AML-193 (cell line): ENCODE measurements at regions not wholly inside any gene's neighbourhood (a gene's known extent, or its start where the extent isn't known, plus 50 kb on each side); places are given as distances from the start of the nearest gene placed in this dataset.

Experiments used
- DNase-seq, 2 experiments: peaks; one replicate each; lab custom pipeline; 2025; lab: John Stamatoyannopoulos, UW

DNA sequence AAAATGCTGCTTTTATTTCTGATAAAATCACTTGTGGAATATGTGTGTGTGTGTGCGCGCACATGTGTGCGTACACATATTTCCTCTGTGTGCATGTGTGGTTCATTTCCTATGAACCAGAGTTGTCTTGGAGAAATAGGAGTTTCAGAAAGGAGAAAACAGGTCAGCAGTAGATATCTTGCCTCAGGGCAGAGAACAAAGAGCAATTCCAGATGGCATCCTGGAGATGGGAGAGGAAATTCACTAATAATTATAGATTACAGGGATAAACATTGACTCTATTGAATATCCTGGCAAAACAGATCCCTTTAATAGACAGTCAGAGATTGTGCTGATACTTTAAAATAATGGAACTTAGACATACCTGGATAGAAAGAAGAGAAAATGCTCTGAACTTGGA lies 298.0 kb downstream of the TRIB2 start:
- DNase-seq, result no peak

DNA sequence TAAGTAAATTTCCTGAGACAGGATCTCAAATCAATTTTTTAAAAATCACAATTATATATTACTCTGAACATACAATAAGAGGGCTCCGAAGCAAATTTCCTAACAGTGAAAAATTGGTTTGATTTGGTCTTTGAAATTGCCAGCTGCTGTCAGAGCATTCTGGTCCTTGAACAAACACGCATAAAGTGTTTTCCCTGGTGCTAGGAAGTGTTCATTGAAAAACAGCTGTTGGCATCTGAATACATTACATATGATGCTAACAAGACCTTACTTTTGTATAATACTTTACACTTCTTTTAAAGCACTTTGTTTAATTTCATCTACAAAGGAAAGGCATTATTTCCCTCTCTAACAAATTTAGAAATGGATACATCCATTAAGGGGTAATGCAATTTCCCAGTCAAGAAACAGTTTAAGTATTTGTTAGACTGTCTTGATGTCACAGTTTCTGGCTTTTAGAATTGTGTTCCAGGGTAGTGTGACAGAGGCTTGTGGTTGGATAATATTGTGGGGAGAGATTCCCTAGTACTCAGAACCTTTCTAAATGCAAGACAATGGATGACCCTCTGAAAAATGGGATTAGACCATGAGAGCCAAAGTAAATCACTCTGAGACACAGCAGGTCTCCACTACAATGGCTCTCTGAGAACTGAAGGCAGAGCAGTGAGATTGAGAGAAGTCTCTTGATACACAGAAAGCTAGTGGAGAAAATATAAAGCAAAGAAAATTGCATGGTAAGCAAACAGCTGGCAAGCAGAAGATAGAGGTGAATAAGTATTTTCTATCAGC lies 299.0 kb downstream of the TRIB2 start:
- no peak for DNase-seq

DNA sequence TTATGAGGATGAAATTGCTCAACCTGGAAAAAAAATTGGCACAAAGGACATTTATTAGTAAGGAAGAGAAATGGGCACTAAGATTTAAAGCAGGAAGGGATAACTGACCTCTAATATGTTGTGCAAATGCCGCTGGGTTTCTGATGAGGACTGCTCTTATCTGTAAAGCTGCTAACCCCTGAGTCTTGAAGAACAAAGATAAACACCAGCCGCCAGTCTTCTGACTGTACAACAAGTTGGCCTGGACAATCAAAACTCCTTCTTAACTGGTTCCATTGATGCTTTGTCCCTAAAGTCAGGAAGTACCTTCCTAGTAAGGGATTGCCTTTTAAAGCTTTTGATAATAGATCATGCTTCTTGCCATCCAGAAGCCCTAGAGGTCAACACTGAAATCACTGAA lies 301.8 kb downstream of the TRIB2 start:
- no peak for DNase-seq

DNA sequence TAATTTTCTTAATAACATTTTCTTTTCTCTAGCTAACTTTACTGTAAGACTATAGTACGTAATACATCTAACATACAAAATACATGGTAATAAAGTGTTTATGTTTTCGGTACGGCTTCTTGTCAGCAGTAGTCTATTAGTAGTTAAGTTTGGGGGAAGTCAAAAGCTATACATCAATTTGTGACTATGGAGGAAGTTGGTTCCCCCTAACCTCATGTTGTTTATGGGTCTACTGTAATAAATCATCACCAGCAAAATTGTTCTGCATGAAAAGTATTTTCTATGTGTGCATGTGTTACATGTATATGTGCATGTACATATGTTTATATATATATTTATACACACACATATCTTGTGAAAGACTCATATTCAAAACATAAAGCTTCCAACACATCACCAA lies 303.0 kb downstream of the TRIB2 start:
- DNase-seq, result no peak

DNA sequence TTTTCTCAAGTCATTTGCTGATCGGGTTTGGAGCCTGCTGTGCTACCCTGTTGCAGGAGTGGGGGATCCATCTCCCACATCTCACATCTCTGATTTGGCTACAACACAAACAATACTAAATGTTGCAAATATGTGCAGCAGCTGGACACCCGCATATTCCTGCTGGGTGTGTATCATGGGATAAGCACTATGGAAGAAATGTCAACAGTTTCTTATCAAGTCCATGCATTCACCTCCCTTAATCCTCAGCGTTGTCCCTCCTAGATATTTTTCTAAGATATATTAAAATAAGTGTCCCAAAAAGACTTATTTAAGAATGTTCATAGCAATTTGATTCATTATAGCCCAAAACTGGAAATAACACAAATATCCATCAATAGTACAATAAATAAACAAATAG lies 303.7 kb downstream of the TRIB2 start:
- no peak for DNase-seq

DNA sequence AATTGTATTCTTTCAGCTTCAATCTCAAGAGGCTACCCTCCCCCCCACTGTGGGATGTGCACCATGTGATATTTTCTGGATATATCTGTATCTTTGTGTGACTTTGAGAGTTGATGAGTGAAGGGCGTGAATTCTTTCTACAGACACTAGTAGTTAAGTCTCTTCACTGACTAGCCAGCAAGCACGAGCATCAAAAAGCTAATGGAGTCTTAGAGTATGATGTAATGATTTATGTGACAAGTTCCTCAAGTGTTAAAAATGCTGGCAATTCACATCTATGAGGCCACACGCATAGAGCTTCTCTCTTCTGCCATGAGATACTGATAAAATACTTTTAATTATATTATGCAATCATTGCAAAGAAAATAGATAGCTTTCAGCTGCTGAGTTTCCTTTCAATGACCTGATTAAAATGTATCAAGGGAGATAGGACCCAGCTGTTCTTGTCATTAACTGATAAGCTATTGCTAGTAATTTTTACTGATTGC lies 304.8 kb downstream of the TRIB2 start:
- DNase-seq, result no peak

DNA sequence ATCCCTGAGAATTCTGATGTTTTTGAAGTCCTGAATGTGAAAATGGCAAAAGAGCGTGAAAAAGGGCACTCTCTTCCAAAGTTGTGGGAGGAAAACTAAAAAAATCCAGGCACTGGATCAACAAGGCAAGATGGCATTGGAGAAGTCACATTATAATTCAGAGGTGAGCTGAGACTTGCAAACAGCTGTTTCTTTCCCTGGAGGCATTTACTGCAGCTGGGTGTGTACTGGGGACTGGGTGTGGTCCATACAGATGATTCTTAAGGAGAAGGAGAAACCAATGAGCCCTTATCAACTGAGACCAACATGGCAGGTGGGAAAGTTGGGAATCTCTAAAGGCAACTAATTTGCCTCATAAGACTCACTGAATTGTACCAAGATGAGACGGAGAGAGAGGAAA lies 313.9 kb downstream of the TRIB2 start:
- DNase-seq, result no peak

DNA sequence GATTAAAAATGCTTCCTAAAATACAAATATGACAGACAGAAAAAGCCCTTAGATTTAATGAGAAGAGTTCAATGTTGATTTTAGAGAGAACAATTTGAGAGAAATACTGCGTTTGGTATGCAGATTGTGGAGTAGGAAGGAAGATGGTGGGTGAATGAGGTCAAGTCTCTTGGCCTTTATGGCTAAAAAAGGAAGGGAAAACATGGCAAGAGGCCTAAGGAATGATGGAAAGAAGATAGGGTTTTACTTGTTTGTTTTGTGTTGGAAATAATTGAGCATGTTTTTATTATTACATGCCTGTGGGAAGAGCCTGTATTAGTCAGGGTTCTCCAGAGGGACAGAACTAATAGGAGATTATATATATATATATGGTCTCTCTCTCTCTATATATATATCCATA lies 318.1 kb downstream of the TRIB2 start:
- DNase-seq, result no peak

DNA sequence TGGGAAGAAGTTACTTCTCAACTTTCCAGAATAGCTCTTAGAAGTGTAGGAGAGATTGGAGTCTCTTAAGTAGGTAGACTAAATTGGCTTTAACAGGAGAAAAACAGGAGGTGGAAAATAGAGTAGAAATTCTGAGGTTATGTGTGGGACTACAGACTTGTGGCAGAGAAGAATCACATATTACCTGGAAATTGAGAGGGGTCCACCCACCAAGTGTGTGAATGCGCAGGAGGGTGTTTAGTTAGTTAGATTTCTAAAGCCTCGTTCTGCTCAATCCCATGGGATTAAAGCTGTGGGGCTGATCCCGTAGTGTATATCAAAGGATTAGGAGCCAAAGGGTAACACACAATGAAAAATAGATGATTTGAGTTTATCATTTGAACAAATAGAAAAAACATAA lies 319.1 kb downstream of the TRIB2 start:
- DNase-seq, result no peak

DNA sequence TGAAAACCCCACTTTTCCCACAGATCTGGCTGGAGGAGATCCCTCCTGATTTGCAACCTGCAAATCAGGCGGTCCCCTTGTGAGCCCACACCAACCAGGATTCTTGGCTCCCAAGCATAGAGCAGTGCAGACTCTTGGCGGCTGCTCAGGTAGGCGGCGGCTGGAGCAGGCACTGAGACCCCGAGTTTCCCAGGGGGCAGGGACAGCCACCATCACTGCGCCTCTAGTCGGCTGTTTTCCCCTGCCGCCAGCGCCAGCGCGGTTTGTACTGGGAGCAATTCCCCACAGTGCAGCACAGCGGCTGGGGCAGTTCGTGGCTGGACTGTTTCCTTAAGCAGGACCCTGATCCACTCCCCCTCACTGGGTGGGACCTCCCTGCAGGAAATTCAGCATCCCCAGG lies 323.3 kb downstream of the TRIB2 start:
- DNase-seq, result no peak

DNA sequence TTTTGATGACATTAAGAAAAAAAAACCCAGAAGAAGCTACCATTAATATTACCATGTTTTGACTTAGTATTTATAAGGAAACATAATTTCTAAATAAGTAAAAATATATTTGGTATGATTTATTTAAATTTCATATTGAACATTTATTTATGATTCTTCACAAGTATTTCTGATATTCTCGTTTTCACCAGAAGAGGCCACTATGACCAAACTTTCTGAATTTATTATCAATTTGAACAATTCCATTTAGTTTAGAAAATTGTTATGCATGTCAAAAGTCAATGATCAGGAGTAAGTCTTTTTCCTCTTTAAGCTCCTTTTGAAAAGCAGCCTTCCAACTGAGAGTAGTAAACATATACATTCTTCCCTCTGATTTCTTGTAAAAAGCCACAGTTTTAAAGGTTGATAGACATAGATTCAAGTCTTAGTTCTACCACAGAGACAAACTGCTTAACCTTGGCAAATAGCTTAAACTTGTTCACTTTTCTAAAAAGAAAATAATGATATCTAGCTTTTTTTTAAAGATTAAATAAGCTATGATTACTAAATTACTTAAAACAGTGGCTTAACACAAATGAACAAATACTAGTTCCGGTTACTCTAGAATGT lies 329.9 kb downstream of the TRIB2 start:
- peak in 1 of 2 experiments; percentile 16 for DNase-seq

DNA sequence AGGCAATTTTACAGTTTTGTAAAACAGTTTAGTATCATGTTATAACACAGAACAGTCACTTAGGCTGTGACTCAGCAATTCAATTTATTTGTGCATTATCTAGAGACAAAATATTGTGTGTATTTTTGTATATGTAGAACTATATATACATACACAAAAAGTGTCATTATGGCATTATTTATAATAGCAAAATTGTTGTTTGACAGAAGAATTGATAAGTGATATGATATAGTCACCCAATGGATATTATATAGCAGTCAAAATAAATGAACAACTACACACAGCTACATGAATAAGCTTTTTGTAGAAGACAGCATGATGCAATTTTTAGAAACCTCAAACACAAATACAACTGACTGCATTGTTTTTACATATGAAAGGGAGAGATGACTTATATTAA lies 334.0 kb downstream of the TRIB2 start:
- no peak for DNase-seq

DNA sequence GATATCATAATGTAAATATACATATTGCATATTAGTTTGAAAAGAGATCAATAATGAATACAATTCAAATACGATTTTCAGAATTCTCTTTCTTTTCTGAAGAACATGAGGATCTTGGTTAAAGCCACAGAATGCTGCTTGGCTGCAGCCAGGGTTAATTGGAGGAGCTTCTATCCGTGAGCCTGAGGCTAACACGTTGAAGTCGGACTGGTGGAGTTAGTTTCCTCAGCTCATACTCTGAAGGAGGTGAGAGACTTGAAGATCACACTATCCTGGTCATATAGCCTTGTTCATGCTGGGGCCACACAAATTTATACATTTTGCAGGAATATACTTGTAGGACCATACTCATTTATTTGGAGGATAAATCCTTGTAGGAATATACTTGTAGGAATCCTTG lies 335.8 kb downstream of the TRIB2 start:
- DNase-seq, result no peak

DNA sequence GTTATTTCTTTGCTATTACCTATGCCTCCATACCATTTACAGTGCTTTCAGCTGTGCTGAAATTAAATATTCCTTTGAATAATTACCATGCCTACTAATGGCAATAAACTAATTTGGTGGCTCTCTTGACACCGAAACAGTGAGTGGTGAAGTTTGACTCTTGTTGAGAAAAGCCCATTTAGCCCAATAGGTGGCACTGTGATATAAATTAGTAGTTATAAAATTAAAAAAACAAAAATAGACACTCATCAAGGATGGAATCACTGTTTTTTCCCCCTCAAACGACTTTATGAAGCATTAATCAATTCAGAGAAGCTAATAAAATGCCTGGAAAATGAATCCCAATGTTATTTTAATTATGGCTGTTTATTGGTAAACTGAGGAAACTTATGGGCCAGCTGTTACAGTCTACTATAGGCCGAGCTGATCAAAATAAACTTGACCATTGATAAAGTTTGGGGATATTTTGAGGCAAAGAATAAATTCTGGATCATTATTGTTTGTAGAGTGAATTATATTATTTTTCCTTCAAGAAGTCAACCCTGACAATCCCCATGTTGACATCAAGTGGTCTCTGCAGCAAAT lies 339.6 kb downstream of the TRIB2 start:
- no peak for DNase-seq

DNA sequence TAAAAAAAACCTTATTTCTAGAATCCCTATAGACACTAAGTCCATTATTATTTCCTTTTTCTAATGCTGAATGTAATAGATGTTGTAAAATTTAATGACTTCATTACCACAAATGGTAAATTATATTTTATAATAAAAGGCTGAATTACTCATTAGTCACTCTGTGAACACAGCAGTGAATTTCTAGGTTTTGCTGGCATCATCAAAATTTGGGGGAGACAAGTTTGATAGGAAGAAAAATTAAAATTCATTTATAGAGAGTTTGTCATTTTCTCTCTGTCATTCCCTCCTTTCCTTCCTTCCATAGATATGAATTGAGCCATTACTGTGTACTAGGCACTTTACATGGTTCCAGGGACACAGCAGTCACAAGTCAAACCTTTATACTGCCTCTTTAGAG lies 340.9 kb downstream of the TRIB2 start:
- DNase-seq, result no peak

DNA sequence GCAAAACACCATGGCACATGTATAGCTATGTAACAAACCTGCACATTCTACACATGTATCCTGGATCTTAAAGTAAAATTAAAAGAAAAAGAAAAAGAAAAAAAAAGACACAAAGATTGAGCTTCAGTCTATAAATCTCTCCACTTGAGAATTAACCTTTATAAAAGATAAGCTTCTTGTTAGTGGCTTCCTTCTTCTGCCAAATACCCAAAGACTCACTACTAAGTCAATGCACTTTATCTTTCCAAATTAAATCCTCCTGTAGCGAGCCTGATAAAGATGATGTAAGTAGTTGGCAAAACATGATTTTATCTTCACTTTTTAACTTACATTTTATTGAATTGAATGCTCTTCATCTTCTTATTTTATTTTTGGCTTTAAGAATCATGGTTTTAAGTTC lies 349.9 kb downstream of the TRIB2 start:
- no peak for DNase-seq

DNA sequence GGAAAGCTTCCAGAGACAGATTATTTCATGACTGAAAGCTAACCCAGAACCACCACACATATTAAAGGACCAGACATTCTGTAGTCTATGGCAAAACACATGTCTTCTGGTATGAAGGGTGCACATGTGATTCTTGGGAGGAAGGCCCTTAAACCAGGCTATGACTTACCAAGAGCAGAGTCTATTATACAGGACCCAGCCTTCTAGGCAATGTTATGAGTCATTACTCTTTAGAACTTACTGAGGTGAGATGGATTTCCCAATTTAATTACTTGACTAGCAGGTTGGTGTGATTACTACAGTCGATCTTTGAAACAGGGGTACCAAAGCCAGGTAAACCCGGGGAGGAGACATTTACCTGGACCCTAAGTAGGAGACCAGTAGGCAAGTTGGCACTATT lies 350.8 kb downstream of the TRIB2 start:
- no peak for DNase-seq

DNA sequence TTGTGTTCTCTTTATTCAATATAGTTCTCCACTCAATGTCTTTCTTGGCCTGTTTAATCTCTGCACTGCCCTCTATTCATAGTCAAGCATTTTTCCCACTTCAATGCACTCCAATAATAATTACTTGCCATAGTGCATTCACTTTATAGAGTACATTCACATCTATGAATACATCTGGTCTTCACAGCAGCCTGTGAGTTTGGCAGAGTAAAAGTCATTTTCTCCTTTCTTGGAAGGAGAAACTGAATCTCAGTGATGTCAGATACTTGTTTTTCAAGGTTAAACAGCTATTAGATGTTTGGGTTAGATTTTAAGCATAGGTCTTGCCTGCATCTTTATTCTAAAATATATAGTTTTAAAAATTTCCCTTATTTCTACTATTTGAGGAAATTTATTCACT lies 373.2 kb downstream of the TRIB2 start:
- no peak for DNase-seq

DNA sequence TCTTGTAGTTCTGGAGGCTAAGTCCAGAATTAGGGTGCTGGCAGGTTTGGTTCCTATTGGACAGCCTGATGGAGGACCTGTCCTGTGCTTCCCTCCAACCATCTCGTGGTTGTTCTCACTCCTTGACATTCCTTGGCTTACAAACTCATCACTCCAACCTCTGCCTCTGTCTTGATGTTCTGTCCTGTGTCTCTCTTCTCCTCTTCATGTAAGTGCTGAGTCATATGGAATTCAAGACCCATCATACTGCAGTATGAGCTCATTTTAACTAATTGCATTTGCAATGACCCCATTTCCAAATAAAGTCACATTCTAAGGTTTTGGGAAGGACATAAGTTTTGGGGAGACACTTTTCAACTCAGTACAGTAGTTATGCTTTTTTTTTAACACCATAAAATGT lies 374.7 kb downstream of the TRIB2 start:
- no peak for DNase-seq

DNA sequence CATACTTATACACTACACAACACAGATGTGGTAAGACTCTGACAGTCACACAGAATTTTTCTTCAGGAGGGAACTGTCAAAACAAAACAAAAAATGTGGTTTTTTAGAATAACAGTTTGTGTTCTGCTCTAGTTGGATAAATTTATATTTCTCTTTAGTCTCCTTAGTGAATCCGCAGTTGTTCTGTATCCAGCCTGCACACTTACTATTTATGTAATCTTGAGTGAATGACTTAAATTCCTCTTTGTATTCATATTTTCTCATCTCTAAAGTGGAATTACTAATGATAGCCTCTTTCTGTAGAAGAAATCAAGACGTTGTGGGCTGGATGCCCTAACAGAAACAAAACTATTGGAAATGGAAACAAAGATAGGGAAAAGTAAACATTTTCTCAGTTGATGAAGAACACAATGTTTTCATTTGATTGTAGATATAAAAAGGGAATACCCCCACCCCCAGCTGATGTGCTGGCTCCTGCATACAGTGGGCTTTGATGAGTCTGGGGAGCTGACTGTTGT lies 375.2 kb downstream of the TRIB2 start:
- DNase-seq, result no peak

DNA sequence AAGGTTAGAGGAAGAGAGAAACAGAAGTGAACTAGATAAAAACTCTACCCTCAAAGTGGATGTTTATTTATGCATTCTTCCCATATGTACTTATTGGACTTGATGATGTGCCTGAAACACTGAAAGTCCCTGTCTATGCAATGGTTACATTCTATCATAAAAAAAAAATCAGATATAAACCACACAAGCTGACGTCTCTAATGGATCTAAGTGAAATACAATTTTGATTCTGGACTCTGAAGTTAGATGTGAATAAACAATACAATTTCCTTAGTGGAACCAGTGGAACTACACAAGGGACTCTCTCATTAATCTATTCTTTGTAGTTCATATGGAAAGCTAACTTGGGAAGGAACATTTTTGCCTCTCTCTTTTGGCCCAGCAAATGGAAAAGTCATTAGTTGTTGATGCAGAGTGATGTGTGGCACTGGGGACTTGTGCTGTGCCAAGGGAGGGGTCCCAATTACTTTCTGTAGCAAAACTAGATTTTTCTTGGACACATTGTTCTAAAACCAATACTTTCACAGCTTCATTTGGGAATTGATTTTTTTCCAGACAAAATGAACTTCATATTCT lies 376.8 kb downstream of the TRIB2 start:
- DNase-seq, result no peak

DNA sequence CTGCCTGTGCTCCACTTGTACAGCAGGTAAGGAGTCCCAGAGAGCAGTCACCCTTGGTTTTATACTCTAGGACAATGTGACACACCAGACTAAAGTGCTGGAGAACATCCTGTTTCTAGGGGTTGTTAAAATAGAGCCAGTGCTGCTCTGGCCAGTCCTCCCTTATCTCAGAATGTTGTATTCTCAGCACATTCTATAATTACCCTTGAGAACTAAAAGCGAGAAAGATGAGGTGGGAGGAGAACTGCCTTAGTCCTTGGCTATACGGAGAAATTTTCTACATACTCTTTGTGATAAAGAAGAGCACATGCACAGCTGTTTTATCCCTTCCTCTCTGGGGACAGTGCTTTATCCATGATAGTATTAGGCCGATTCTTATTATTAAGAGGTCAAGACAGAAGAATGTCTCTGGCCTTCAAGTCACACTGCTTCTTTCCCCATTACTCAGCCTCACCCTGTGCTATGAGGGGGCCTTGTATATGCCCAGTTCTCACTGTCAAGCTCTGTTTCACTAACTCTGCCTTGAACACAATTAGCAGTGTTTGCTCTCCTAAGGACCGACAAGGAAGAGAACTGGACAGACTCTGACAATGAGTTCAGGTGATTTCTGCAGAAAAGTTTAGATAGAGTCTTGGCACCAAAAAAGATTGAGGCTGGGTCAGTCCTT lies 385.8 kb downstream of the TRIB2 start:
- DNase-seq, result no peak
